Endothelial cell of umbilical vein (primary cell): ENCODE measurements at regions not wholly inside any gene's neighbourhood (a gene's known extent, or its start where the extent isn't known, plus 50 kb on each side); places are given as distances from the start of the nearest gene placed in this dataset.

Experiments
- BruUV-seq: library from RNA; stranded (reverse); fragments of 400-500 nt; replicated peaks from 2 replicates; lab custom pipeline; 2021; lab: Mats Ljungman, UMichigan
- CTCF ChIA-PET: fragments of 300-600, 350-600 bp; sonication (Branson Sonifier 250); formaldehyde crosslinking; loops from one replicate; lab custom pipeline; 2021; ENCODE audit warnings: antibody characterized with exemption, inconsistent platforms; lab: Charles Lee
- POLR2A ChIA-PET: fragments of 300-600, 350-600 bp; sonication (Branson Sonifier 250); formaldehyde crosslinking; loops from one replicate; lab custom pipeline; 2021; ENCODE audit warnings: antibody characterized with exemption, inconsistent platforms; lab: Charles Lee
- DNase-seq: peaks from one replicate; pipeline ENCODE4 v3.0.0-alpha.2; 2011; ENCODE audit warnings: low read depth, low spot score
- FAIRE-seq: peaks from 2 replicates; lab custom pipeline; 2011; peaks lifted over from hg19 to GRCh38; lab: Jason Lieb, UNC
- H2AFZ ChIP-seq: 2 replicates; pipeline ENCODE4 v1.6.0; 2012; ENCODE audit warnings: low read depth, low read length, control low read depth, inconsistent platforms
- H3K27ac ChIP-seq: 2 replicates; pipeline ENCODE4 v1.5.1; 2011; ENCODE audit warnings: low read depth, mild to moderate bottlenecking, control low read depth, low read length, moderate library complexity; ENCODE audit not compliant: insufficient read depth
- H3K27me3 ChIP-seq, 2 experiments: 2 replicates each; pipeline versions ENCODE4 v1.6.0 to v1.6.1; 2011; ENCODE audit warnings: low read length in 2 of 2, mixed read lengths in 1 of 2; ENCODE audit not compliant: control insufficient read depth in 2 of 2, insufficient read depth in 2 of 2
- H3K36me3 ChIP-seq, 2 experiments: 2 replicates in 1 of 2; 3 replicates in 1 of 2; pipeline ENCODE4 v1.5.1; 2011; ENCODE audit warnings: low read length in 2 of 2, mild to moderate bottlenecking in 1 of 2, moderate library complexity in 1 of 2; ENCODE audit not compliant: control insufficient read depth in 2 of 2, insufficient read depth in 2 of 2; ENCODE audit errors: extremely low read depth in 1 of 2
- H3K4me1 ChIP-seq: 3 replicates; pipeline ENCODE4 v1.5.1; 2011; ENCODE audit warnings: mild to moderate bottlenecking, low read length; ENCODE audit not compliant: control insufficient read depth, insufficient read depth; ENCODE audit errors: extremely low read depth
- H3K4me2 ChIP-seq: 2 replicates; pipeline ENCODE4 v1.6.1; 2011; ENCODE audit warnings: low read length, control low read depth, mixed read lengths; ENCODE audit not compliant: insufficient read depth
- H3K4me3 ChIP-seq, 3 experiments: fragments of 200-600 bp in 1 of 3; sonication (generic), shearing (Covaris generic) in 1 of 3; replicated peaks in 1 of 3; 2 replicates each; pipeline ENCODE4 v1.5.1; 2011 to 2016; ENCODE audit warnings: control low read depth in 3 of 3, low read length in 3 of 3, mild to moderate bottlenecking in 2 of 3, inconsistent platforms in 1 of 3, low read depth in 1 of 3, moderate library complexity in 1 of 3; ENCODE audit not compliant: insufficient read depth in 1 of 3
- H3K79me2 ChIP-seq: 2 replicates; pipeline ENCODE4 v1.6.0; 2012; ENCODE audit warnings: low read length, inconsistent platforms; ENCODE audit not compliant: control insufficient read depth, insufficient read depth
- H3K9ac ChIP-seq: replicated peaks from 2 replicates; pipeline ENCODE3; 2011; ENCODE audit warnings: low read length, control low read depth; ENCODE audit not compliant: insufficient read depth; ENCODE audit errors: extremely low read depth
- H3K9me1 ChIP-seq: replicated peaks from 3 replicates; pipeline ENCODE4 v1.6.0; 2011; ENCODE audit warnings: mild to moderate bottlenecking, low read length; ENCODE audit not compliant: control insufficient read depth, insufficient read depth; ENCODE audit errors: extremely low read depth
- H3K9me3 ChIP-seq: replicated peaks from 2 replicates; pipeline ENCODE4 v1.5.1; 2012; ENCODE audit warnings: low read length, inconsistent platforms; ENCODE audit not compliant: control insufficient read depth, insufficient read depth
- H4K20me1 ChIP-seq: replicated peaks from 2 replicates; pipeline ENCODE3; 2011; ENCODE audit warnings: mild to moderate bottlenecking, low read length; ENCODE audit not compliant: control insufficient read depth, insufficient read depth; ENCODE audit errors: extremely low read depth
- FOS ChIP-seq: IDR thresholded peaks from 2 replicates; pipeline ENCODE4 v1.6.1; 2011; ENCODE audit warnings: mild to moderate bottlenecking, low read length, moderate library complexity, borderline replicate concordance; ENCODE audit not compliant: insufficient read depth
- JUN ChIP-seq: IDR thresholded peaks from 2 replicates; pipeline ENCODE4 v1.6.1; 2011; ENCODE audit warnings: borderline replicate concordance, low read depth; ENCODE audit not compliant: insufficient read length, insufficient read depth
- MAX ChIP-seq: IDR thresholded peaks from 2 replicates; pipeline ENCODE4 v1.6.1; 2011; ENCODE audit not compliant: insufficient read depth, insufficient read length
- POLR2AphosphoS5 ChIP-seq: IDR thresholded peaks from 2 replicates; pipeline ENCODE4 v1.6.1; 2012; ENCODE audit warnings: low read depth, mild to moderate bottlenecking, control low read depth, low read length, moderate library complexity; ENCODE audit not compliant: insufficient read depth
- dilution Hi-C: fragments of 300-500 bp; cut with MboI; formaldehyde crosslinking; loops from one replicate; pipeline ENCODE4 v1.15.0; 2019; ENCODE audit warnings: low sequenced_read_pairs; ENCODE audit not compliant: extremely low pct_ligation_motif_present
- intact Hi-C: fragments of 100-400 bp; cut with micrococcal nuclease; formaldehyde crosslinking; loops from one replicate; pipeline ENCODE4 v1.10.0; 2022

GRCh38 chr11:64458997-64459396 lies 96.7 kb upstream of the SLC22A11 start:
- CTCF ChIA-PET = interaction anchor here (1.7 kb wide), 1 partner anchor 10 kb away, joined by 10 read pairs; no protein-coding TSS in a partner anchor
- no peaks in the 10 kb centered on the region for H3K36me3 ChIP-seq
- POLR2A ChIA-PET = no interaction called here
- H3K4me2 ChIP-seq = no peak overlapping the region
- peaks cover 0 to 5% of the 10 kb centered on the region in 2 experiments for H3K27me3 ChIP-seq
- TF ChIP-seq FOS (no peak), JUN (no peak), POLR2AphosphoS5 (no peak)
- dilution Hi-C loops = no loop called here
- no peaks in the 10 kb centered on the region for H3K9me3 ChIP-seq
- H3K79me2 ChIP-seq = no peaks in the 10 kb centered on the region
- no peak overlapping the region for H3K27ac ChIP-seq
- H3K4me1 ChIP-seq = no peaks in the 10 kb centered on the region
- no TSS peak for BruUV-seq
- intact Hi-C loops = no loop called here
- DNase-seq = no peak
- no peak overlapping the region for H2AFZ ChIP-seq
- no peak overlapping the region for H3K4me3 ChIP-seq
- no peak for FAIRE-seq
- H4K20me1 ChIP-seq = no peaks in the 10 kb centered on the region
- no peak overlapping the region for H3K9ac ChIP-seq
- no peaks in the 10 kb centered on the region for H3K9me1 ChIP-seq

GRCh38 chr11:64459609-64460008 lies 96.1 kb upstream of the SLC22A11 start:
- Histone ChIP-seq H3K27ac (no peak overlapping the region), H3K36me3 (no peaks in the 10 kb centered on the region), H3K27me3 (peaks cover 0 to 5% of the 10 kb centered on the region in 2 experiments), H3K4me1 (no peaks in the 10 kb centered on the region), H3K9me3 (no peaks in the 10 kb centered on the region), H3K4me2 (no peak overlapping the region), H2AFZ (no peak overlapping the region), H3K9me1 (no peaks in the 10 kb centered on the region), H4K20me1 (no peaks in the 10 kb centered on the region), H3K79me2 (no peaks in the 10 kb centered on the region), H3K9ac (no peak overlapping the region), H3K4me3 (no peak overlapping the region)
- intact Hi-C loops = no loop called here
- ChIA-PET POLR2A (no interaction called here), CTCF (no interaction called here)
- FAIRE-seq (no peak), DNase-seq (no peak)
- TF ChIP-seq POLR2AphosphoS5 (no peak), MAX (no peak)
- dilution Hi-C loops = no loop called here
- BruUV-seq = no TSS peak
